Mucosa of descending colon (tissue), 3 donors: ENCODE measurements at regions not wholly inside any gene's neighbourhood (a gene's known extent, or its start where the extent isn't known, plus 50 kb on each side); places are given as distances from the start of the nearest gene placed in this dataset.

ENCODE experiments used
- ATAC-seq: fragments of 200-7000 bp; cut with Tn5 transposase; one replicate; pipeline ENCODE4 v1.9.1; 2020; ENCODE audit warnings: mild to moderate bottlenecking, moderate library complexity
- DNase-seq, 3 donors: peaks; one replicate each; pipeline ENCODE4 v3.0.0-alpha.2; 2020
- H3K36me3 ChIP-seq: fragments of 200-600 bp; one replicate; pipeline ENCODE4 v1.8.0; 2021; ENCODE audit warnings: low read depth, mild to moderate bottlenecking
- H3K4me1 ChIP-seq: fragments of 200-600 bp; one replicate; pipeline ENCODE4 v1.8.0; 2021; ENCODE audit warnings: low read depth, mild to moderate bottlenecking
- H3K4me3 ChIP-seq: fragments of 200-600 bp; one replicate; pipeline ENCODE4 v1.8.0; 2021; ENCODE audit warnings: mild to moderate bottlenecking
- H3K9me3 ChIP-seq: fragments of 200-600 bp; one replicate; pipeline ENCODE4 v1.8.0; 2021; ENCODE audit warnings: mild to moderate bottlenecking
- intact Hi-C, 2 donors: fragments of 100-400 bp; cut with DNase I in 1 of 2; cut with micrococcal nuclease in 1 of 2; formaldehyde crosslinking; loops; one replicate each; pipeline versions ENCODE4 v1.11.0 to v1.11.1; 2022; cut with DNase I, micrococcal nuclease
- TF ChIP-seq, protein P1 (sequence below): fragments of 200-600 bp; IDR thresholded peaks from one replicate; pipeline ENCODE4 v1.8.0; 2022; ENCODE audit warnings: antibody characterized with exemption, mild to moderate bottlenecking
- donor health status: DM: no; HTN: no; CAD: no; lungs with moderate emphysema.
- donor health status: DM: no; HTN: no; CAD: no.
- donor health status: DM: no; HTN: yes; CAD: no.

DNA sequence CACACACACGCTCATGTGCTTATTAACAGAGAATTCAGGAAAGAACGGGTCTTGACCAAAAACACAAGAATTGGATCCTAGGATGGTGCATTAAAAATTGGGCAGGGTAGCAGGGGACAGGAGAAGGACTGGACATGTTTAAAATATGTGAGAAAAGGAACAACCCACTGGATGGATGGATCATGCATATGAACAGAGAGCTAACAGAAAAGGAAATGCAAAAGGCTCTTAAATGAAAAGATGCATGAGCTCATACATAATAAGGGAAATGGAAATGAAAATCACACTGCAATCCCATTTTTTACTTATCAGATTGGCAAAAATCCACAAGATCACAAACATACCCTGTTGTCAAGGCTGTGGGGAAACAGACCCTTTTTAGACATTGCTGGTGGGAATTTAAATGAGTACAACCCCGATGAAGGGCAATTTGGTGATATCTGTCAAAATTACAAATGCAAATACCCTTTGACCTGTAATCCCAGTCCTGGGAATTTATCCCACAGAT is 440.6 kb upstream of the SLC14A2 start:
- H3K9me3 ChIP-seq = no peaks in the 10 kb centered on the region
- H3K36me3 ChIP-seq = no peaks in the 10 kb centered on the region
- intact Hi-C loops = no loop called here
- peaks cover 6% of the 10 kb centered on the region for H3K4me1 ChIP-seq
- no peak overlapping the region for H3K4me3 ChIP-seq
- DNase-seq (no peak), ATAC-seq (peak; percentile 47)
- TF ChIP-seq, protein P1, sequence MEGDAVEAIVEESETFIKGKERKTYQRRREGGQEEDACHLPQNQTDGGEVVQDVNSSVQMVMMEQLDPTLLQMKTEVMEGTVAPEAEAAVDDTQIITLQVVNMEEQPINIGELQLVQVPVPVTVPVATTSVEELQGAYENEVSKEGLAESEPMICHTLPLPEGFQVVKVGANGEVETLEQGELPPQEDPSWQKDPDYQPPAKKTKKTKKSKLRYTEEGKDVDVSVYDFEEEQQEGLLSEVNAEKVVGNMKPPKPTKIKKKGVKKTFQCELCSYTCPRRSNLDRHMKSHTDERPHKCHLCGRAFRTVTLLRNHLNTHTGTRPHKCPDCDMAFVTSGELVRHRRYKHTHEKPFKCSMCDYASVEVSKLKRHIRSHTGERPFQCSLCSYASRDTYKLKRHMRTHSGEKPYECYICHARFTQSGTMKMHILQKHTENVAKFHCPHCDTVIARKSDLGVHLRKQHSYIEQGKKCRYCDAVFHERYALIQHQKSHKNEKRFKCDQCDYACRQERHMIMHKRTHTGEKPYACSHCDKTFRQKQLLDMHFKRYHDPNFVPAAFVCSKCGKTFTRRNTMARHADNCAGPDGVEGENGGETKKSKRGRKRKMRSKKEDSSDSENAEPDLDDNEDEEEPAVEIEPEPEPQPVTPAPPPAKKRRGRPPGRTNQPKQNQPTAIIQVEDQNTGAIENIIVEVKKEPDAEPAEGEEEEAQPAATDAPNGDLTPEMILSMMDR = no peak

DNA sequence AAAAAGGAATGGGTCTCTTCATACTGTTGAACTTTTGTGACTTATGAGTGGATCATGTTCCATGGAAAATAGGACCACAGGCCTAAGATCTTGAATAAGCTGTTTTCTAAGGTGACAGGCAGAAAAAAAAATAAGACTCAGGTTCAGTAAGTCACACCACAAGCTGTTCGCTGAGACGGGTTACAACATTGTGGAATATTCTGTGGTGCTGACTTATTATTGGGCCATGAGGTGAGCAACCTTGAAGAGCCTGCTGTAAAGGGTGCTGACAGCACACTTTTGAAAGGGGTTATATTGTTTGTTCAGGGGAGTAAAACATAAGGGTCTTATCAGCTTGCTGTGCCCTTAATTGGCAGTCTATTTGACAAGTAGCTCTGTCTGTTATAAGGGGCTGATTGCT is 439.8 kb upstream of the SLC14A2 start:
- intact Hi-C loops = no loop called here
- TF ChIP-seq, protein P1 = no peak
- H3K4me3 ChIP-seq = no peak overlapping the region
- no peaks in the 10 kb centered on the region for H3K36me3 ChIP-seq
- DNase-seq (no peak), ATAC-seq (no peak)
- no peaks in the 10 kb centered on the region for H3K9me3 ChIP-seq
- H3K4me1 ChIP-seq = peaks cover 6% of the 10 kb centered on the region

DNA sequence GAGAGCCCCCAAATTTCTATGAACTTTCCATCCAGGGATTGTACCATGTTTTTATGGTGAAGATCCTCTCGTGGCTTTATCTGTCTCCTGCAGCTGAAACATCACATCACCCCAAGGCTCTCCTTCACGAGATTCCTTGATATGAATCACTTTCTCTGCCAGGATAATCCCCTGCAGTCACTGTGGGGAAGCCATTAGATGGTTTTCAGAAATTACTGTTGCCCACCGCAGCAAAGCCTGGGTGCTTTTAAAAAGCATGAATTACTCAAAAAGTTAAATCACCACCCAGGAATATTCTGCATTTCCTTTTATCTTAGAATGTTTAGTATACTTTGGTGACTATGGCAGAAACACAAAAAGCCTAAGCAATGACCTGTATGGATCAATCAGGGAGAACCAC is 428.4 kb upstream of the SLC14A2 start:
- Histone ChIP-seq H3K4me3 (no peak overlapping the region), H3K4me1 (no peaks in the 10 kb centered on the region), H3K9me3 (no peaks in the 10 kb centered on the region), H3K36me3 (no peaks in the 10 kb centered on the region)
- no peak for ATAC-seq
- intact Hi-C loops = no loop called here
- TF ChIP-seq, protein P1 = no peak
- no peak for DNase-seq

DNA sequence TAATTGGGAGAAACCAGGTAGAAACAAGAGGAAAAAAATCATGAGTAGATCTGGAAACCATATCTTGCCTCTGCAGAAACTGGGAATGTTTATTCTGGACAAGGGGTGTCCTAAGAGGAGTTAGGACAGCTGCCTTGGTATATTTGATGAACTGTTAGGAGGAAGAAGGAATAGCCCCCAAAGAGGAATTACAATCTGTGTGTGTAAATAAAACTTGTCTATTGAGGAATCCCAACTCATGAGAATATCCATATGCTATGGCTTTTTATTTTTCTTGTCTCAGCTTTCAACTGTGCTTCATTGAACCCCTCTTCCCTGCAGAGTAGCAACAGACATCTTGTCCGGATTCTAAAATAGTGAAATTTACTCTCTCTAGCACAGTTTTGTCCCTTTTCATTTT is 423.5 kb upstream of the SLC14A2 start:
- intact Hi-C loops = no loop called here
- H3K9me3 ChIP-seq = no peaks in the 10 kb centered on the region
- H3K4me1 ChIP-seq = no peaks in the 10 kb centered on the region
- no peak for DNase-seq
- no peak overlapping the region for H3K4me3 ChIP-seq
- ATAC-seq = no peak
- TF ChIP-seq, protein P1 = no peak
- H3K36me3 ChIP-seq = no peaks in the 10 kb centered on the region

DNA sequence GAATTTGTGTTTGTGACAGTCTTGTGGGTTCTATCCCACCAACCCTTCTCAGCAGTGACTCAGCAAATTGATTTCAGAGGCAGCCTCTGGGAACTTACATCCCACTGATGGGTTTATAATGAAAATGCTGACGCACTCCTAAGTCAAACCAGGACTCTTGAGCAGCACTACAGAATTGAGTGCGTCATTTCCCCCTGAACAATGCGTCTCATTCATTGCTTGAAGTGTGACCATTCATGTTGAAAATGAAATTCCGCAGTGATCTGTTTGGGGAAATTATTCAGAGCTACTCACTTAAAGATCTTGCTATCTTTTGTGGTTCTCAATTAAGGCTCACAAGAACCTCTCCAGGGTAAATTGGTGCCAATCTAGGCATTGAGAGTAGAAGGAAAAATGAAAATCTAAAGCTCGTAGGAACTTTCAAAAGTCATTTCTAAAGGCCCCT is 417.7 kb upstream of the SLC14A2 start:
- Histone ChIP-seq H3K36me3 (no peaks in the 10 kb centered on the region), H3K4me1 (no peaks in the 10 kb centered on the region), H3K9me3 (no peaks in the 10 kb centered on the region), H3K4me3 (no peak overlapping the region)
- ATAC-seq (no peak), DNase-seq (no peak)
- intact Hi-C loops = no loop called here
- TF ChIP-seq, protein P1 = no peak

DNA sequence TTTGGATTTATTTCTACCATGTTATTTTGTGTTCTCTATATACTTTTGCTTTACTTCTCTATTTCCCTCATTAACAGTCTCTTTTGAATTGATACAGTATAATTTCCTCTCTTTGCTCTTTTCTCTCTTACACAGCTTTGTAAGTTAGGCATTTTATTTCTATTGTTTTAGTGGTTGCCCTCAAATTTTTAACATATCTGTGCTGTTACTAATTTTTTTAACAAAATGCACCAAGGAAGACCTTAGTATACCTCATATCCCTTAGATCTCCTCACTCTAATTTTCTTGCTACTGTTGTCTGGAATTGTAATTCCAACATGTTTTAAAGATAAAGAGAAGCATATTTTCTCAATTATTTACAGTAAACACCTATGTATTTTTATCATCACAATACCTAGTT is 416.8 kb upstream of the SLC14A2 start:
- Histone ChIP-seq H3K9me3 (no peaks in the 10 kb centered on the region), H3K36me3 (no peaks in the 10 kb centered on the region), H3K4me3 (no peak overlapping the region), H3K4me1 (no peaks in the 10 kb centered on the region)
- DNase-seq = no peak
- intact Hi-C loops = no loop called here
- ATAC-seq = no peak
- TF ChIP-seq, protein P1 = no peak
